HEK293T (cell line): ENCODE measurements at regions not wholly inside any gene's neighbourhood (a gene's known extent, or its start where the extent isn't known, plus 50 kb on each side); places are given as distances from the start of the nearest gene placed in this dataset.

Source experiments
- CTCF ChIA-PET: fragments of 350-600 bp; formaldehyde crosslinking; extraction: SDS; loops from one replicate; lab custom pipeline; 2021; ENCODE audit warnings: antibody characterized with exemption, inconsistent platforms; lab: Yijun Ruan, JAX
- POLR2A ChIA-PET: fragments of 350-600 bp; formaldehyde crosslinking; extraction: SDS; loops from one replicate; lab custom pipeline; 2020; ENCODE audit warnings: antibody characterized with exemption, inconsistent platforms; lab: Yijun Ruan, JAX
- DNase-seq: peaks from one replicate; pipeline ENCODE4 v3.0.0; 2012; ENCODE audit warnings: mixed read lengths; ENCODE audit errors: extremely low spot score
- ARNT ChIP-seq: fragments of 450-650 bp; IDR thresholded peaks from 2 replicates; pipeline ENCODE4 v1.6.1; 2017; ENCODE audit warnings: mild to moderate bottlenecking
- BHLHE40 ChIP-seq: fragments of 450-650 bp; IDR thresholded peaks from 2 replicates; pipeline ENCODE4 v1.6.1; 2016; ENCODE audit warnings: mild to moderate bottlenecking, moderate library complexity, borderline replicate concordance
- CTBP1 ChIP-seq: fragments of 450-650 bp; IDR thresholded peaks from 2 replicates; pipeline ENCODE4 v1.6.1; 2016; ENCODE audit warnings: borderline replicate concordance
- ELF4 ChIP-seq: fragments of 450-650 bp; IDR thresholded peaks from 2 replicates; pipeline ENCODE4 v1.6.1; 2017; ENCODE audit warnings: antibody characterized with exemption
- FOXA1 ChIP-seq: fragments of 450-650 bp; IDR thresholded peaks from 2 replicates; pipeline ENCODE4 v1.6.1; 2016; ENCODE audit warnings: mild to moderate bottlenecking
- FOXK2 ChIP-seq: fragments of 450-650 bp; IDR thresholded peaks from 2 replicates; pipeline ENCODE4 v1.6.1; 2016; ENCODE audit warnings: mild to moderate bottlenecking
- FOXM1 ChIP-seq: fragments of 450-650 bp; IDR thresholded peaks from 2 replicates; pipeline ENCODE4 v1.6.1; 2017; ENCODE audit warnings: mild to moderate bottlenecking, borderline replicate concordance
- HDGF ChIP-seq: fragments of 450-650 bp; IDR thresholded peaks from 2 replicates; pipeline ENCODE4 v1.6.1; 2017; ENCODE audit warnings: antibody characterized with exemption, borderline replicate concordance
- L3MBTL2 ChIP-seq: fragments of 450-650 bp; conservative IDR thresholded peaks from 2 replicates; pipeline ENCODE4 v1.6.1; 2016; ENCODE audit warnings: mild to moderate bottlenecking
- LEF1 ChIP-seq: fragments of 450-650 bp; IDR thresholded peaks from 2 replicates; pipeline ENCODE4 v1.6.1; 2017; ENCODE audit warnings: mild to moderate bottlenecking, borderline replicate concordance
- NFRKB ChIP-seq: fragments of 450-650 bp; IDR thresholded peaks from 2 replicates; pipeline ENCODE4 v1.6.1; 2016; ENCODE audit warnings: mild to moderate bottlenecking, moderate library complexity
- PKNOX1 ChIP-seq: fragments of 450-650 bp; IDR thresholded peaks from 2 replicates; pipeline ENCODE4 v1.6.1; 2016
- SP1 ChIP-seq: fragments of 450-650 bp; IDR thresholded peaks from 2 replicates; pipeline ENCODE4 v1.6.1; 2017
- SUZ12 ChIP-seq: fragments of 450-650 bp; IDR thresholded peaks from 2 replicates; pipeline ENCODE4 v1.6.1; 2016; ENCODE audit warnings: mild to moderate bottlenecking
- TARDBP ChIP-seq: fragments of 450-650 bp; IDR thresholded peaks from 2 replicates; pipeline ENCODE4 v1.6.1; 2016
- ZNF384 ChIP-seq: fragments of 450-650 bp; IDR thresholded peaks from 2 replicates; pipeline ENCODE4 v1.6.1; 2016

- POLR2A ChIA-PET, result no interaction called here
- CTCF ChIA-PET, result no interaction called here
- DNase-seq, result no peak
- TF ChIP-seq ELF4 (no peak), TARDBP (no peak), HDGF (no peak), SP1 (no peak), L3MBTL2 (no peak), CTBP1 (no peak), PKNOX1 (no peak), BHLHE40 (no peak), ARNT (no peak), FOXA1 (no peak), SUZ12 (no peak), NFRKB (no peak), LEF1 (no peak), FOXK2 (no peak), ZNF384 (no peak), FOXM1 (no peak)
Measured at GRCh38 chr9:126052791-126053190, 273.8 kb upstream of the MVB12B start.

GRCh38 chr9:126053913-126054312 lies 272.7 kb upstream of the MVB12B start:
- DNase-seq, result no peak
- ChIA-PET CTCF (no interaction called here), POLR2A (no interaction called here)
- no peak for TF ChIP-seq ZNF384

GRCh38 chr9:126055381-126055985 lies 271.1 kb upstream of the MVB12B start:
- no peak for TF ChIP-seq ZNF384
- CTCF ChIA-PET, result interaction anchor here (0.6 kb wide), 1 partner anchor 33 kb away, joined by 3 read pairs; no protein-coding TSS in a partner anchor
- no peak for DNase-seq
- POLR2A ChIA-PET, result no interaction called here

- TF ChIP-seq ELF4, result no peak
- POLR2A ChIA-PET, result no interaction called here
- CTCF ChIA-PET, result no interaction called here
- DNase-seq, result no peak
Measured at GRCh38 chr9:126056312-126057021, 270.2 kb upstream of the MVB12B start.

GRCh38 chr9:126057121-126057825 lies 269.4 kb upstream of the MVB12B start:
- CTCF ChIA-PET, result no interaction called here
- TF ChIP-seq NFRKB, result no peak
- no peak for TF ChIP-seq ZNF384
- no peak for TF ChIP-seq BHLHE40
- no peak for TF ChIP-seq SUZ12
- TF ChIP-seq ARNT, result no peak
- TF ChIP-seq PKNOX1, result no peak
- DNase-seq, result no peak
- POLR2A ChIA-PET, result no interaction called here

- ChIA-PET POLR2A (no interaction called here), CTCF (no interaction called here)
- no peak for DNase-seq
- TF ChIP-seq PKNOX1, result no peak
- no peak for TF ChIP-seq BHLHE40
- no peak for TF ChIP-seq TARDBP
Measured at GRCh38 chr9:126058011-126058531, 268.6 kb upstream of the MVB12B start.

- ChIA-PET CTCF (no interaction called here), POLR2A (no interaction called here)
- DNase-seq, result no peak
- TF ChIP-seq FOXM1 (no peak), SP1 (no peak), ELF4 (no peak), FOXK2 (no peak), NFRKB (no peak), BHLHE40 (no peak), FOXA1 (no peak), LEF1 (no peak), PKNOX1 (no peak), CTBP1 (no peak), ZNF384 (no peak)
Measured at GRCh38 chr9:126058591-126058990, 268.0 kb upstream of the MVB12B start.
